H1 (cell line): ENCODE measurements at regions not wholly inside any gene's neighbourhood (a gene's known extent, or its start where the extent isn't known, plus 50 kb on each side); places are given as distances from the start of the nearest gene placed in this dataset.

Experiments used
- CTCF ChIA-PET: fragments of 300-600 bp; sonication (Branson Sonifier 250); formaldehyde crosslinking; loops from one replicate; lab custom pipeline; 2021; ENCODE audit not compliant: partially characterized antibody; lab: Charles Lee
- POLR2A ChIA-PET: fragments of 300-600 bp; sonication (Branson Sonifier 250); formaldehyde crosslinking; loops from one replicate; lab custom pipeline; 2021; ENCODE audit warnings: inconsistent platforms; ENCODE audit not compliant: partially characterized antibody; lab: Charles Lee
- DNase-seq, 2 experiments: peaks; one replicate each; pipeline versions ENCODE4 v3.0.0 to v3.0.0-alpha.2; 2010 to 2022; ENCODE audit warnings: low spot score in 2 of 2, low read depth in 1 of 2, mixed read lengths in 1 of 2
- FAIRE-seq: peaks from 2 replicates; lab custom pipeline; 2011; peaks lifted over from hg19 to GRCh38; lab: Jason Lieb, UNC
- H2AFZ ChIP-seq: 2 replicates; pipeline ENCODE4 v1.8.1; 2012; ENCODE audit warnings: low read length, inconsistent platforms
- H2AK5ac ChIP-seq: 2 replicates; pipeline ENCODE4 v1.6.1; 2013; ENCODE audit warnings: low read depth, low read length
- H2BK120ac ChIP-seq: replicated peaks from 2 replicates; pipeline ENCODE3; 2013; ENCODE audit warnings: low read depth, low read length, inconsistent platforms
- H2BK12ac ChIP-seq: 2 replicates; pipeline ENCODE4 v1.6.1; 2013; ENCODE audit warnings: low read depth, low read length
- H2BK15ac ChIP-seq: 2 replicates; pipeline ENCODE4 v1.6.1; 2013; ENCODE audit warnings: low read length
- H2BK20ac ChIP-seq: 2 replicates; pipeline ENCODE4 v1.6.1; 2013; ENCODE audit warnings: low read length
- H2BK5ac ChIP-seq: 2 replicates; pipeline ENCODE4 v1.6.1; 2013; ENCODE audit warnings: low read depth, low read length
- H3K14ac ChIP-seq: 2 replicates; pipeline ENCODE4 v1.6.1; 2013; ENCODE audit warnings: inconsistent platforms; ENCODE audit not compliant: insufficient read length
- H3K18ac ChIP-seq: 2 replicates; pipeline ENCODE4 v1.6.1; 2013; ENCODE audit warnings: low read length; ENCODE audit errors: extremely low read depth
- H3K23ac ChIP-seq: 2 replicates; pipeline ENCODE4 v1.6.1; 2013; ENCODE audit warnings: inconsistent platforms; ENCODE audit not compliant: insufficient read length
- H3K23me2 ChIP-seq: 2 replicates; pipeline ENCODE4 v1.6.1; 2013; ENCODE audit warnings: low read depth, low read length
- H3K27ac ChIP-seq: 2 replicates; pipeline ENCODE4 v1.6.1; 2011; ENCODE audit warnings: low read depth, low read length, inconsistent platforms
- H3K27me3 ChIP-seq, 4 experiments: replicated peaks in 1 of 4; 1 replicate in 1 of 4; 2 replicates in 3 of 4; pipeline versions ENCODE4 v1.6.1 to v1.8.1; 2011 to 2013; ENCODE audit warnings: low read length in 3 of 4, mild to moderate bottlenecking in 3 of 4, inconsistent platforms in 2 of 4, mixed read lengths in 2 of 4, moderate library complexity in 1 of 4; ENCODE audit not compliant: control insufficient read depth in 3 of 4, insufficient read depth in 3 of 4; ENCODE audit errors: extremely low read depth in 1 of 4
- H3K36me3 ChIP-seq, 4 experiments: 2 replicates each; pipeline versions ENCODE4 v1.6.1 to v1.8.1; 2011 to 2013; ENCODE audit warnings: mild to moderate bottlenecking in 4 of 4, low read length in 3 of 4, moderate library complexity in 2 of 4, control low read depth in 1 of 4, inconsistent platforms in 1 of 4; ENCODE audit not compliant: insufficient read depth in 4 of 4, control insufficient read depth in 2 of 4
- H3K4ac ChIP-seq: replicated peaks from 2 replicates; pipeline ENCODE3; 2013; ENCODE audit warnings: low read length, low read depth, mixed read lengths, inconsistent platforms; ENCODE audit not compliant: insufficient read length
- H3K4me1 ChIP-seq, 4 experiments: replicated peaks in 1 of 4; 1 replicate in 1 of 4; 2 replicates in 3 of 4; pipeline versions ENCODE4 v1.6.1 to v1.8.1; 2011 to 2013; ENCODE audit warnings: low read length in 3 of 4, inconsistent platforms in 2 of 4, mixed read lengths in 1 of 4; ENCODE audit not compliant: insufficient read depth in 4 of 4, control insufficient read depth in 3 of 4
- H3K4me2 ChIP-seq, 2 experiments: 2 replicates each; pipeline versions ENCODE4 v1.6.1 to v1.8.1; 2011 to 2013; ENCODE audit warnings: low read depth in 2 of 2, low read length in 2 of 2, control low read depth in 1 of 2, inconsistent platforms in 1 of 2, mild to moderate bottlenecking in 1 of 2; ENCODE audit not compliant: insufficient read depth in 1 of 2
- H3K4me3 ChIP-seq, 4 experiments: fragments of 200-600, 300-600 bp in 1 of 4; sonication (generic), shearing (Covaris generic), sonication (Bioruptor Twin) in 1 of 4; 2 replicates each; pipeline versions ENCODE4 v1.5.1 to v1.8.1; 2011 to 2016; ENCODE audit warnings: low read length in 4 of 4, low read depth in 3 of 4, control low read depth in 2 of 4, inconsistent platforms in 2 of 4, mild to moderate bottlenecking in 2 of 4, mixed read lengths in 1 of 4, moderate library complexity in 1 of 4; ENCODE audit not compliant: insufficient read depth in 2 of 4; ENCODE audit errors: extremely low read depth in 1 of 4
- H3K56ac ChIP-seq: replicated peaks from 2 replicates; pipeline ENCODE3; 2013; ENCODE audit warnings: low read depth, mild to moderate bottlenecking, mixed read lengths, low read length, inconsistent platforms; ENCODE audit not compliant: insufficient read length
- H3K79me1 ChIP-seq: 2 replicates; pipeline ENCODE4 v1.6.1; 2013; ENCODE audit warnings: low read depth, low read length, control low read depth
- H3K79me2 ChIP-seq, 2 experiments: 2 replicates each; pipeline versions ENCODE4 v1.6.1 to v1.8.1; 2012 to 2013; ENCODE audit warnings: low read length in 2 of 2, mild to moderate bottlenecking in 2 of 2, inconsistent platforms in 1 of 2; ENCODE audit not compliant: insufficient read depth in 2 of 2, control insufficient read depth in 1 of 2
- H3K9ac ChIP-seq, 4 experiments: replicated peaks in 1 of 4; 1 replicate in 1 of 4; 2 replicates in 3 of 4; pipeline versions ENCODE4 v1.6.1 to v1.8.1; 2011 to 2013; ENCODE audit warnings: low read depth in 3 of 4, low read length in 3 of 4, control low read depth in 2 of 4, mild to moderate bottlenecking in 2 of 4, moderate library complexity in 2 of 4, inconsistent platforms in 1 of 4; ENCODE audit errors: extremely low read depth in 1 of 4
- H3K9me3 ChIP-seq, 2 experiments: 2 replicates each; pipeline versions ENCODE4 v1.6.1 to v1.8.1; 2012 to 2013; ENCODE audit warnings: mild to moderate bottlenecking in 2 of 2, moderate library complexity in 2 of 2, control low read depth in 1 of 2, inconsistent platforms in 1 of 2, low read depth in 1 of 2, low read length in 1 of 2, mixed read lengths in 1 of 2; ENCODE audit not compliant: insufficient read depth in 2 of 2
- H4K20me1 ChIP-seq, 2 experiments: replicated peaks in 1 of 2; 2 replicates each; pipeline versions ENCODE3 to v1.8.1; 2011 to 2013; ENCODE audit warnings: inconsistent platforms in 2 of 2, low read length in 2 of 2, mild to moderate bottlenecking in 1 of 2; ENCODE audit not compliant: insufficient read depth in 2 of 2, control insufficient read depth in 1 of 2
- H4K5ac ChIP-seq: 2 replicates; pipeline ENCODE4 v1.6.1; 2013; ENCODE audit warnings: low read length, low read depth, mixed read lengths, inconsistent platforms; ENCODE audit not compliant: insufficient read length
- H4K8ac ChIP-seq: 2 replicates; pipeline ENCODE4 v1.8.0; 2013; ENCODE audit warnings: mild to moderate bottlenecking, moderate library complexity, low read length, inconsistent platforms; ENCODE audit not compliant: insufficient read depth; ENCODE audit errors: extremely low read depth
- H4K91ac ChIP-seq: replicated peaks from 2 replicates; pipeline ENCODE3; 2013; ENCODE audit warnings: low read length, mixed read lengths, inconsistent platforms; ENCODE audit not compliant: insufficient read length
- CEBPB ChIP-seq: IDR thresholded peaks from 2 replicates; pipeline ENCODE4 v1.6.1; 2012; ENCODE audit warnings: low read depth, low read length
- CHD1 ChIP-seq: IDR thresholded peaks from 2 replicates; pipeline ENCODE4 v1.6.1; 2012; ENCODE audit warnings: low read depth, low read length, improper control_type of control experiment
- CTCF ChIP-seq, 3 experiments: IDR thresholded peaks; 1 replicate in 2 of 3; 2 replicates in 1 of 3; pipeline versions ENCODE4 v1.5.1 to v1.6.1; 2011; ENCODE audit warnings: low read length in 3 of 3, mild to moderate bottlenecking in 3 of 3, inconsistent platforms in 2 of 3, low read depth in 1 of 3, moderate library complexity in 1 of 3; ENCODE audit not compliant: insufficient read depth in 1 of 3; ENCODE audit errors: control extremely low read depth in 1 of 3
- JUND ChIP-seq: IDR thresholded peaks from 2 replicates; pipeline ENCODE4 v1.6.1; 2011; ENCODE audit warnings: mild to moderate bottlenecking, improper control_type of control experiment, low read length
- MAX ChIP-seq: IDR thresholded peaks from 2 replicates; pipeline ENCODE4 v1.6.1; 2012; ENCODE audit warnings: inconsistent platforms
- NANOG ChIP-seq: IDR thresholded peaks from 2 replicates; pipeline ENCODE4 v1.6.1; 2011; ENCODE audit warnings: low read length, low read depth, mild to moderate bottlenecking, inconsistent platforms; ENCODE audit not compliant: insufficient read depth, poor library complexity, severe bottlenecking
- POU5F1 ChIP-seq: IDR thresholded peaks from 2 replicates; pipeline ENCODE4 v1.6.1; 2011; ENCODE audit warnings: low read depth, mild to moderate bottlenecking, low read length, moderate library complexity
- RXRA ChIP-seq: IDR thresholded peaks from 2 replicates; pipeline ENCODE4 v1.6.1; 2011; ENCODE audit warnings: low read depth, mild to moderate bottlenecking, low read length, moderate library complexity; ENCODE audit not compliant: insufficient read depth
- SP2 ChIP-seq: IDR thresholded peaks from 2 replicates; pipeline ENCODE4 v1.6.1; 2012; ENCODE audit warnings: mild to moderate bottlenecking, low read length, inconsistent platforms
- SP4 ChIP-seq: IDR thresholded peaks from 2 replicates; pipeline ENCODE4 v1.6.1; 2012; ENCODE audit warnings: low read length, inconsistent platforms
- YY1 ChIP-seq: IDR thresholded peaks from 2 replicates; pipeline ENCODE4 v1.6.1; 2011; ENCODE audit warnings: low read depth, mild to moderate bottlenecking, low read length

GRCh38 chr2:83842421-83842820, 616.7 kb downstream of the SUCLG1 start:
- no peak overlapping the region for H3K27ac ChIP-seq
- H3K79me1 ChIP-seq, result no peaks in the 10 kb centered on the region
- no peaks in the 10 kb centered on the region for H3K36me3 ChIP-seq
- H2BK20ac ChIP-seq, result no peak overlapping the region
- CTCF ChIA-PET, result no interaction called here
- no peak overlapping the region for H2AK5ac ChIP-seq
- H2BK12ac ChIP-seq, result no peak overlapping the region
- no peak overlapping the region for H2BK15ac ChIP-seq
- H4K91ac ChIP-seq, result no peak overlapping the region
- no peaks in the 10 kb centered on the region for H3K27me3 ChIP-seq
- no peaks in the 10 kb centered on the region for H3K9me3 ChIP-seq
- no peak overlapping the region for H4K5ac ChIP-seq
- POLR2A ChIA-PET, result no interaction called here
- H3K4me2 ChIP-seq, result no peak overlapping the region
- no peak overlapping the region for H3K18ac ChIP-seq
- H2BK120ac ChIP-seq, result no peak overlapping the region
- no peaks in the 10 kb centered on the region; a peak in 1 of 7 replicates for H3K4me1 ChIP-seq
- no peaks in the 10 kb centered on the region for H3K79me2 ChIP-seq
- H2BK5ac ChIP-seq, result no peak overlapping the region
- H4K8ac ChIP-seq, result no peak overlapping the region
- no peak overlapping the region for H3K14ac ChIP-seq
- no peaks in the 10 kb centered on the region for H3K23me2 ChIP-seq
- no peak for FAIRE-seq
- H3K23ac ChIP-seq, result no peak overlapping the region
- DNase-seq, result no peak
- H3K4ac ChIP-seq, result no peak overlapping the region
- no peak overlapping the region for H3K4me3 ChIP-seq
- no peak overlapping the region for H3K9ac ChIP-seq
- no peak overlapping the region for H2AFZ ChIP-seq
- no peaks in the 10 kb centered on the region for H4K20me1 ChIP-seq
- TF ChIP-seq YY1, result no peak
- no peak for TF ChIP-seq POU5F1
- TF ChIP-seq SP2, result no peak
- no peak for TF ChIP-seq CTCF (IDR thresholded peaks at IDR 0.05; ENCODE audit: control extremely low read depth in 1 of 3, insufficient read depth in 1 of 3, low read depth in 1 of 3, low read length in 3 of 3)
- TF ChIP-seq NANOG, result no peak
- TF ChIP-seq RXRA, result no peak
- no peak for TF ChIP-seq CEBPB
- no peak for TF ChIP-seq CHD1
- TF ChIP-seq SP4, result no peak
- no peak for TF ChIP-seq MAX
- TF ChIP-seq JUND, result no peak
- H3K56ac ChIP-seq, result no peak overlapping the region
